GM21381 (cell line): ENCODE measurements at regions not wholly inside any gene's neighbourhood (a gene's known extent, or its start where the extent isn't known, plus 50 kb on each side); places are given as distances from the start of the nearest gene placed in this dataset.

Experiments
- ATAC-seq: cut with Tn5 transposase; IDR thresholded peaks from one replicate; pipeline ENCODE4 v1.9.1; 2021; ENCODE audit warnings: mild to moderate bottlenecking, moderate library complexity; ENCODE audit not compliant: unreplicated experiment

DNA sequence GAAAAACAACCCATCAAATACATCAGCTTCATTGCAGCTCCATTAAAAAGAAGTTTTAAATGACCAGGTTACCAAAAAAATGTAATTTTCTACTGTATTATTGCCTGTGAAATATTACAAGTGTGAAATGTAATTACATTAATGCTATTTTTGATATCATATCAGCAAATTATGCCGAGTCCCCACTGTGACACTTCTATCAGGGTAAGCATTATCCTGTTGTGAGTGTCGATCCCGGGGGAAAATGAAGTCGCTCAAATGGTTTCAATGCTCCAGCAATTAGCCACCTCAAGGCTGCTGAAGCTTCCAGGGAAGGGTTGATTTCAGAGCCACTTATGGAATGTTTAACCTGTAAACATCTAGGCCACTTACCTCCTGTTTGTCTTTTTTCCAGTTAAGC is 70.4 kb downstream of the RCN1 start:
- ATAC-seq, result no peak

DNA sequence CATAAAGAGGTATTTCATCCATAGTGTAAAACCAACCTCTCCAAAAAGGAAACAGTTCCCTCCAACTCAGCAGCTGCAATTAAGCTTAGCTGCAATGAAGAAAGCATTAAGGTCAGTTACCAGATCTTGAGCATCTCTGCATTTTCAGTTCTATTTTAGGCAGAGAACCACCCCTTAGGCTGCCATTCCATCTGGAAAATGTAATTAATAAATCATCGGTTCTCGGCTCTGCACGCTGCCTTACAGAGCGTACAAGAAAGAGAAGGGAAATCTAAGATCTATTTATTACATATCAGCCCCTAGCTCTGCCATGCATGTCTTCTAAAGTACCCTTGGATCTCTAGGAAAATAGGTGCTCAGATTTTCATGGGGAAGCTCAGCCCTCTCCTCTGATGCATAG is 71.5 kb downstream of the RCN1 start:
- ATAC-seq, result no peak

DNA sequence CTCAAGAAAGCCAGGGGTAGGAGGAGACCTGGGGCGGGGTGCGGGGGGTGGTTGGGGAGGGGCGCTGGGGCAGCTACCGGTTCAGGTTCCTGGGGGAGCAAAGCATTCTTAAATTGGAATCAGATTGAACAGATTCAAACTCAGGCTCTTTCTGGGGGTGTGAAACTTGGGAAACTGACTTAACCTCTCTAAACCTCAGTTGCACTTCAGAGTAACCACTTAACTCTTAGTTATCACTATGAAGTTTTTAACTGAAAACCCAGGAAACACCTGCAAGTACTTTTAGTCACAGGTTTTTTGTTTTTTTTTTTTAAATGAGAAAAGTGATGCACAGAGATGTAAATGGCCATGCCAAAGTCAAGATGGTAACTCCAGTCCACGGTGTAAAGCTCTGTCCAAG is 72.0 kb downstream of the RCN1 start:
- no peak for ATAC-seq

DNA sequence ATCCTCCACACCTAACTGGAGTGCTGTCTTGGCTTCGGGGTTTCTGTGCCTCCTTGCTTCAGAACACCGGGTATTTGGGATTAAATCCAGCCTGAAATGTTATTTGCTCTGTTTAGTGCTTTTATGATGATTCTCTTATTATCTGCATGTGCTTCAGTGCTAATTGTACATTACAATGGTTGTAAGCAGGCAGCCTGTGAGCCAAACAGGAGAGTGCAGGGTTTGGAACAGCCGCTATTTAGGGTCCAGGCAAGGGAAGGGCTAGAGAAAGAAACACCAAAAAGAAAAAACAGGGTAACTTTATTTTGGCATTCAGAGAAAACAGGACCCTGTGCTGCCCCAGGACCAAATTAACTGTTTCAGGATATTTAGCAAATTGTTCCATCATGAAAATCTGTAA is 72.7 kb downstream of the RCN1 start:
- no peak for ATAC-seq

DNA sequence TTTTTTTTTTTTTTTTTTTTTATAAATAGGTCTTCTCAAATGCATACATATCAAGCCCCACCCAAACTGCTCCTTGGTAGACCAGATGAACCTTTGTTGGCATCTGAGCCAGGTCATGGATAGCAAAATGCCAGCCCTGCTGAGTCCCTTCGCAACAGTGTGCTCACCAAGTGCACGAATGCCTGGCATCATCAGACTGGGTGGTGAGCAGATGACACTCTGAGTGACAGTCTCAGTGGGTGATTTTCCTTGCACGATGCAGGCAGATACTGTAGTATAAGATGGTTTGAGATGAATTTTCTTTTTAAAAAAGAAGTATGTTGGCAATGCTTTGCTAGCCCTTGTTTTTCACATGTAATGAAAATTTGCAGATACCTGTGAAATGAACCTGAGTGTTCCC is 74.0 kb downstream of the RCN1 start:
- no peak for ATAC-seq

DNA sequence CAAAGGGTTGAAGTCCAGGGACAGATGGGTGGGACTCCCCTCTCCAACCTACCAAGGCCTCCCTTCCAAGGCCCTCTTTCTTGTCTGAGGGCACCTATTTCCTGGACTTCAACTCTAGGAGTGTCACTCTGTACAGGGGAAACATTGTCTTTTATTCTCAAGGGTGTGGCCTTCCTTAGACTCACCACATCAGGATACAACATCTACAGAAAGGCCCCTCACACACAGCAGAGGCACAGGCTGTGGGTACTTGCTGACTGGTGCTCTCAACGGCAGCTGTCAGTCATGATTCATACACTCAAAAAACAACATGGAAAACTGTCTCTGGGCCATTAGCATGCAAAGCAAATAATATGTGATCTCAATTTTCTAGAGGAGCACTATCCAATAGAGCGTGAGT is 78.0 kb downstream of the RCN1 start:
- ATAC-seq, result no peak

DNA sequence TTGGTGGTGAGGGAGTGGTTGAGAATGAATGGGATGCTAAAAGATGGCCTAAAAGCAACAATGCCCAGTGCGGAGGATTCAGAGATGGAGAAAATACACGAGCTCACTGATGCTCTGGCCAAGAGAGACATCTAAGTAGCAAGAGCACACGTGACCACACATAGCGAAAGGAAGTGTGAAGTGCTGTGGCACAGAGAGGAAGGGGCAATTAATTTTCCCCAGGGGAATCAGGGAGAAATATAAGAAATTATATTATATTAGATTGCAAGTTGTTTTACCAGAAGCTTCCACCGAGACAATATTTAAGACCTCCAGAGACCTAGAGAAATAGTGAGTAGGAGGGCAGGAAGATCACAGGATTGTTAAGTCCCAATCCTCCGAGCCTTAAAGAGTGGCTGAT is 80.6 kb downstream of the RCN1 start:
- ATAC-seq, result no peak

DNA sequence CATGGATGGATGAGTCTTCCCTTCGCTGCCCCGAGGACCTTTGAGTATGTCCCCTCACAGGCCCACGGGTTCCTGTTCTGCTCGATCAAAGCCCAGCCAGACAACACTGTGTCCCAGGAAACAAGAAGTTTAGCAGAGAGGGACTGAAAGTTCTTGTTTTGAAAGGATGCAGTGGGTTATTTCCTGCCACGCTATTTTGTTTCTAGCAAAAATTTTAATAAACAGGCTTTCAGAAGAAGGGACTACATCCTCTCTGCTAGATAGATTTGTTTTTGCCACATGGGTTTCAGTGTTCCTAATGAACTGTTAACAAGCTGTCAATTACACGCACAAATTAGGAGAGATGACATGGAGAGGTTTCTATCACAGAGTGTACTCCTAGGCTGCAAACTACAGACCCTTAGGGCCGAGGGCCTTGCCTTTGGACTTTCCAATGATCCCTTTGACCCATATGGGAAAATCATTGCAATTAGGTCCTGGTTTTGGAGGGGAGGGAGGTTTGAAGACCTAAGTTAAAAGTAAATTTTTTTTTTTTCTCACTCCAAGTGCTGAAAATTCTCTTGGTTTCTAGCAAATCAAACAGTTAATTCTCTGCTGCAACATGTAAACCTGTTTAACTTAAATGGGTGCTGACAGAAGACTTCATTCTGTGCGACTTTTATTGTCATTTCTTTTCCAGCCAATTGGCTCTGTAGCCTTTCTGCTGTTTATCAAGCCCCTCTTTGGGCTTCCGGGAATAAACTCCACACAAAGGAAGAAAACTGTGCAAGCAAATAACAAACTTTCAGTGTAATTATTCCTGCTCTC is 81.4 kb downstream of the RCN1 start:
- no peak for ATAC-seq

DNA sequence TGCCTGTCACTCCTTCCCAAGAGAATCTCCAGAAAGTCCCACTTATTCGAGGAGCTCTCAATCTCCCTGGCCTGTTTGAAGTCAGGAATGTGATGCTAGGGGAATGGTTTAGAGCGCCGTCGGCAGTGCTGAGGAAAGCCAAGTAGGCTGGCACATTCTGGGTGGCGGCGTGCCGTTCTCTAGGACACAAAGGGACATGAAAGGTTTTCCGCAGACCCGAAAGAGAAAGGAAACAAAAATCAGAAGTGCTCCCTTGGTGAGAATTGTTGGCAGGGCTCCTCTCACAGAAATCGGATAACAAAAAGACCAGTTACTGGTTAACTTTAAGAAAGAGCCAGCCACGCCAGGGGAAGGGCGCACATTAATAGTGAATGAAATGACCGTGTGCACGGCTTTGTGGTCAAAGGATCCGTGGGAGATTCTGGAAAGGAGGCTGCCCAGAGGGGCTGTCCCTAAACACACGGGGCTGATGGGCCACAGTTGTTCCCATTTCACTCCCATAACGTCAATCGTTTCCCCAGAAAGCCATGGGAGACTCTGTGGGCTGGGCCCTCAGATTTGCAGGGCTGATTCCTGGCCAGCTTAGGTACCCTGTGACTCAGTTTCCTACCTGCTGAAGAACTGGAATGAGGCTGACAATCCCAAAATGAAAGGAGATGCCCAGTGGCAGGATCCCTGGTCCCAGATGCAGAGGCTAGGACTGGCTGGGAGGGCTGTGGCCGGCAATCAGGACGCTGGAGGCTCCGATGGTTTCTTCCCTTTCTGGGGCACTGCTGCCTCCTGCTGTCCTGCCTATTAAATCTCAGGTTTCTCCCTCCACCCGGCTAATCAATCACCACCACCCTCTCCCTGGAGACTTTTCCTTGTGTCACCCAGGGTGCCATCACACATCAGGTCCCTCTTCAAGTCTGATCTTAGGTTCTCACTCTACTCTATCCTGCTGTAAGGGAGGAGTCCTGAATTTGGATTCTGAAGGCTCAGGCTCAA is 82.3 kb downstream of the RCN1 start:
- ATAC-seq, result peak; percentile 72

DNA sequence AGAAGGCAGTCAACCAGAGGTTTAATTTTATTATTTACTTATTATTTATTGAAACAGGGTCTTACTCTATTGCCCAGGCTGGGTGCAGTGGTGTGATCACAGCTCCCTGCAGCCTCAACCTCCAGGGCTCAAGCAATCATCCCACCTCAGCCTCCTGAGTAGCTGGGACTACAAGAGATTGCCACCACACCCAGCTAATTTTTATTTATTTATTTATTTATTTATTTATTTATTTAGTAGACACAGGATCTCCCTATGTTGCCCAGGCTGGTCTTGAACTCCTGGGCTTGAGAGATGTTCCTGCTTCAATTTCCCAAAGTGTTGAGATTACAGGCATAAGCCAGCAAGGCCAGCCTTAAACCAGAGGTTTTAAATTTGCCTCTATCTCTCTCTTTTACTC is 83.1 kb downstream of the RCN1 start:
- no peak for ATAC-seq

DNA sequence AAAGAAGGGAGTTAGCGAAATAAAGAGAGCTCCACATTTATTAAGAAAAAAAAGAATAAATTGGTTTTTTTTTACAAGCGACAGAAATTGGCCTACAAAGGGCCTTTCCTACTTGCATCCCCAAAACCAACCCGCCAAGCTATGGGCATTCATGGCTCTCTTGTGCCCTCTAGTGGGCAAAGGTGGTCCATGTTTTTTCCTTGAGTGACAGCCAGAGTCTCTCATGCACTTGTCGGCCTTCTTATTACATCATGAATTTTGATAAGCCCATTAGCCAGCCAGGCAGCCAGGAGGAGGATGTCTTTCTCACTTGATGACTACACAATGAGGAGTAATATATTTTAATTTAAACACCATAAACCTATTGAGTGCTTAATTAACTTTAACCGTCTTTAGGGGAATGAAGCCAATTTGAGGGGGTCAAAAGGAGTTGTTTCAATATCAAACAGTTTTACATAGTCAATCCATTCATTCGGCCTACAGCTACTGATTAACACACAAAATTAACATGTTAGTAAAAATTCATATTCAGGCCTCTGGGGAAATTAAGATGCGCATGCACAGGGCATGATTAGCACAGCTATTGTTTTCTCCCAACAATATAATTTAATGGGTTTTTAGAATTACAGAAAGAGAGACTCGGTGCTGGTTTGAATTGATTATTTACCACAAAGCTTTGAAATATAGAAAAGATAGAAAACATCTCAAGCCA is 85.5 kb downstream of the RCN1 start:
- ATAC-seq, result peak; percentile 74

DNA sequence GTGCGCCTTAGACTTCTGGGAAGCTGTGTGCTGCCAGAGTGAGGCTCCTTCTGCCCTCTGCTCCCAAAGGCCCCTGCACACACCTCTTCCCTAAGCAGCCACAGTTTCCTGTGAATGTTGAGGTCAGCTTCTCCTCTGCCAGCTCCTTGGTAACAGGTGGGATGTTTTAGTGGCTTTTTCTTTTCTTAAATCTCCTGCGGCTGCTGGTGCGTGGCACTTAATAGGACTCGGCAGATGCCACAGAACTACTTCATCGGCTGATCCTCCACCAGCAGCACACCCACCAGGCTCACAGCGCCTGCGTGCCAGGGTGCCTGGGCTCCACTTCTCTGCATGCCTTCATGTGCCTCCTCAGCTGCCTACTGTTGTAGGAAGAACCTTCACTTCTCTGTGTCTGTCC is 87.8 kb downstream of the RCN1 start:
- ATAC-seq, result no peak

DNA sequence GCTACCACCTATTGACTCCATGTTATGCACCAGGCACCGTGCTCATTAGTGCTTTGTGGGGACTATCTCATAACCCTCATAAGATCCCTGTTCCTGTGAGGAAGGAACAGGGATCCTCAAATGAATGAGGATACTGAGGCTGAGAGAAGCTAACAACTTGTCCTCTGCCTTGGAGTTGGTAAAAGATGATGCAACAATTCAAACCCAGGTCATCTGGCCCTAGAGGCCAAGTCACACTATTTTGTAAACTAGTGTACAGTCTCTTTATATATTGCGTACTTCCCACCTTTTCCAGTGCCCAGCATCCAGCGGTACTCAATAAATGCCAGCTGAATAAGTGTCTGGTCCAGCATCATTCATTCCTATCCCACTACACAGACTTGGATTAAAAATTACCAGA is 92.6 kb downstream of the RCN1 start:
- ATAC-seq, result no peak

DNA sequence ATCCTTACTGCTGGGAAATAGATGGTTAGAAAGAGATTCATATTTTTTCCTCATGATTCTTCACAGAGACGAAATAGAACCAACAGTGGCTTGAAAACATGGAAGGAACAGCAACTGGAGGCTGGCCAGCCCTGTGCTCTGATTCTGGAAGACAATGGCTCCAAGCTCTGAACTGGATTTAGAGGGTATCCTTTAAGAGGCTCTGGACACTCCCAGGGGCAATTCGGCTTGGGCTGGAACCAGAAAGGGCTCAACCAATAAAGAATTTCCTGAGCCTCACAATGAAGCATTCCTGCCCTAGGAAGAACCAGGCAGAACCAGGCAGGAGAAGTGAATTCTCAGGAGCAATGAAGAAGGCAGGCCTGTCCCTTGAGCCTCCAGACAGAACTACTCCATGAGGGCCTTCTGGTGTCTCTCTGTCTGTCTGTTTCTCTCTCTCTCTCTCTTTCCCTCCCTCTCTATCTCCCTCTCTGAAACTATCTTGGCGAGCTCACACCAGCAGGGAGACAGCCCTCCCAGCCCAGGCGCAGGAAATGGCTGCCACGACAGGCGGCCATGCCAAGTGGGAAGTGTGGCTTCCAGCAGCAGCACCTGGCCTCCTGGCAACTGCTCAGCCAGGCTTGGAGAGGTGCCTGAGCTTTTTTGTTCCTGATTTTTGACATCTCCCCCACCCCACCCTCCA is 93.3 kb downstream of the RCN1 start:
- no peak for ATAC-seq

DNA sequence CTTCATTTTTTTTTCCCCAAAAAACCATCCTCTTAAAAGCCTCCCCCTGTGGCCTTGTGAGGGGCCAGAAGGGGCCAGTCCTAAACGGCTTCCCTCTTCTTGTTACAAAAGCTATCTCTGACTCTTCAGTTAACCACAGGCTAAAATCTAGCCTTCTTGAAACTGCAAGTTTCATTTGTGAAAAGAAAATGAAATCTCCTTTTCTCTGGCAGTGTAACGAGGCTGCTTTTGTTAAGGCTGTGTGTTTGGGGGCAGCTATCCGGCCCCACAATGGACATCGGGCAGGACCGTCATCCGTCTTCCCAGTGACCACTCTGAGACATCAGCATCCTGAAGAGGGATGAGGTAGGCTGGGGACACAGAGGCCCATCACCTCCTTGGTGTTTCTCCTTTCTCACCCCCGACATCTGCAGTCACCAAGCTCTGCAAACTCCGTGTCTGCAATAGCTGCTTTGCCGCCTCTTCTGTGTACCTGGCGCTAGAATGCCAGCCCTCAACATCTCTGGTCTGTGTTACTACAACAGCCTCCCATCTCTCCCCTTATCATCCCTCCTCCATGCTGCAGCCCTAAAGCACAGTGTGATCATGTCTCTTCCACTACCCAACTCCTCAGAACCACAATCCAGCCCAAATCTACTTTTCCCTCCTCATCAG is 94.0 kb downstream of the RCN1 start:
- peak; percentile 76 for ATAC-seq

DNA sequence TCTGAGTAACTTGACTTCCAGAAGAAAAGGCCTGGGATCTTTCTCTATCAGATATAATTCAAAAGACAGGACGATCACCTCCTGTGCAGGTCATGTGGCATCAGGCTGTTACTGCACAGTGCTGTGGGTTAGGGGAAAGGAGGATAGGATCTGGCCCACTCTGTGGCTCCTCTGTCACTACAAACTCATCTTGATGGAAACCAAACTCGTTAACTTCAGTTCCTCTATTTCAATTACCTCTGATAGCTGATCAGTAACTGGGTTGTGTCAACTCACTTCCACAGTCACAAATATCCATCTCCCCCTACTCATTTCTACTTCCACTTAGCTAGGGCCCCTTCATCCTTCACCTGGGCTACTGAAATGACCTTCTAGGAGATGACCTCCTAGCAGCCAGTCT is 95.2 kb downstream of the RCN1 start:
- ATAC-seq, result no peak

DNA sequence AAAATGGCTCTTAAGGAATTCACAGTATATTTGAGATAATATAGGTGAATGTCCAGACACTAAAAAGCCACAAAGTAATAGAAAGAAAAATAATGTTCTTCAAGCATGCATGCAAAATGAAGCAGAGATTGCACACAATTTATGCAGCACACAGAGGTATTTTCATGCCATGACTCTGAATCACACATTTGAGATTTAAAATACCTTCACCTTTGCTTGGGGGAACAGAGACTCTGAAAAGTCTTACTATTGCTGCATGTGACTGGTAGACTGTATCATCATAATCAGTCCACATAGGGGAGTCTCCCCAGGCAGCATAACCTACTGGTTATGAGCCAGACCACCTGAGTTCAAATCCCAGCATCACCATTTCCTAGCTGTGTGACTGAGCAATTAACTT is 96.2 kb downstream of the RCN1 start:
- ATAC-seq, result no peak

DNA sequence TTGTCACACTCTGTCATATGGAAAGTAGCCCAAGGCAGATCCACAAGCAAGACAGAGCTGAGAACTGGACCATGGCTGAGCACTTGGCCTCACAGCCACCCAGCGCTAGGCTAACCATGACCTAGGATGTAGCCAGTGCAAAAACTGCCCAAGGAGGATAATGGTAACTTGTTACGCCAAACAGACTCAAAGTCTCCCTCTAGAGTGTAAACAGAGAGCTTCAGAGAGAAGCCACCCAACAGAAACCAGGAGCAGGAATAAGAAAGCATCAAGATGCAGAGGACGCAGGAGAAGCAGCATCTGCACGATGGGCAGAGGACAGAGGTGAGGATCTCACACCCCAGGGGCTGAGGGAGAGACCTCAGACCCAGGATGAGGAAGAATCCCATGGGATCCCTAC is 97.9 kb downstream of the RCN1 start:
- no peak for ATAC-seq

DNA sequence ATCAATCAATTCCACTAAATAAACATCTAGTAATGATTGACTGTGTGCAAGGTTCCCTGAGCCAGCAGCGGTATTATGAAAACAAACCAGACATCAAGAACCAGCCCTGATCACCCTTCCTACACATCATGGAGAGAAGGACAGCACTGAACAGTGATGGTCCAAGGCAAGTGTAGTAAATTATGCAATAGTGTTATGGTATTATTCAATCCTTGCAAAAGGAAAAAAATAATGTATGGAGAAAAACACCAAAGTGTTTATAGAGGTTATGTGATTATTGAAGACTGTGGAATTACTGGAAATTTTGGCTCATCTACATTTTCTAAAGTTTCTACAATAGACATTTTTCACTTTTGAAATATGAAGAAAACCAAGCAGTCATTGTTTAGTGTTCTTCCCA is 105.3 kb downstream of the RCN1 start:
- no peak for ATAC-seq

DNA sequence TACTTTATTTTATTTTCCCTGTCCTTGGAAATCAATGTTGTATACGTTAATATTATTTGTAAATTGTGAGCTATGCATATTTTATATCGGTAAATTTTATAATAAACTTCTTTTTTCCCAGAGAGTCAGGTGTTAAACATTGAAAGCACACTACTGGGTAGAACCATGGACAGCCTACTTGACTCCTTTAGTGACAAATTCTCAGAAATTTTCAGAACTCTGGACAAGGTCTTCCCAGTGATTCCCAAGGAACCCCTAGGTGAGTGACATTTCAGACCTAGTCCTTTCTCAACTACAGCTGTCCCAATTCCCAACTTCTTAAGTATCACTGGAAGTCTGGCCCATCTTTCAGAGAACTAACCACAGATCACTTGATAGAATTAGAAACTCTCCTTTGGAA is 107.2 kb downstream of the RCN1 start:
- no peak for ATAC-seq
